Gastrocnemius medialis (tissue), 4 donors: ENCODE measurements at regions not wholly inside any gene's neighbourhood (a gene's known extent, or its start where the extent isn't known, plus 50 kb on each side); places are given as distances from the start of the nearest gene placed in this dataset.

ENCODE experiments used
- POLR2A ChIP-seq, 2 donors: fragments of 450-650 bp; IDR thresholded peaks; one replicate each; pipeline ENCODE4 v1.6.1; 2017; ENCODE audit warnings: antibody characterized with exemption in 2 of 2, mild to moderate bottlenecking in 2 of 2, moderate library complexity in 2 of 2
- TF ChIP-seq, protein P1 (sequence below), 5 experiments: fragments of 450-650 bp in 3 of 5; fragments of 200-600 bp in 2 of 5; sonication (generic) in 2 of 5; IDR thresholded peaks in 4 of 5; conservative IDR thresholded peaks in 1 of 5; 1 replicate in 4 of 5; 2 replicates in 1 of 5; pipeline ENCODE4 v1.5.1; 2016 to 2019; ENCODE audit warnings: antibody characterized with exemption in 5 of 5, mild to moderate bottlenecking in 3 of 5, moderate library complexity in 3 of 5

DNA sequence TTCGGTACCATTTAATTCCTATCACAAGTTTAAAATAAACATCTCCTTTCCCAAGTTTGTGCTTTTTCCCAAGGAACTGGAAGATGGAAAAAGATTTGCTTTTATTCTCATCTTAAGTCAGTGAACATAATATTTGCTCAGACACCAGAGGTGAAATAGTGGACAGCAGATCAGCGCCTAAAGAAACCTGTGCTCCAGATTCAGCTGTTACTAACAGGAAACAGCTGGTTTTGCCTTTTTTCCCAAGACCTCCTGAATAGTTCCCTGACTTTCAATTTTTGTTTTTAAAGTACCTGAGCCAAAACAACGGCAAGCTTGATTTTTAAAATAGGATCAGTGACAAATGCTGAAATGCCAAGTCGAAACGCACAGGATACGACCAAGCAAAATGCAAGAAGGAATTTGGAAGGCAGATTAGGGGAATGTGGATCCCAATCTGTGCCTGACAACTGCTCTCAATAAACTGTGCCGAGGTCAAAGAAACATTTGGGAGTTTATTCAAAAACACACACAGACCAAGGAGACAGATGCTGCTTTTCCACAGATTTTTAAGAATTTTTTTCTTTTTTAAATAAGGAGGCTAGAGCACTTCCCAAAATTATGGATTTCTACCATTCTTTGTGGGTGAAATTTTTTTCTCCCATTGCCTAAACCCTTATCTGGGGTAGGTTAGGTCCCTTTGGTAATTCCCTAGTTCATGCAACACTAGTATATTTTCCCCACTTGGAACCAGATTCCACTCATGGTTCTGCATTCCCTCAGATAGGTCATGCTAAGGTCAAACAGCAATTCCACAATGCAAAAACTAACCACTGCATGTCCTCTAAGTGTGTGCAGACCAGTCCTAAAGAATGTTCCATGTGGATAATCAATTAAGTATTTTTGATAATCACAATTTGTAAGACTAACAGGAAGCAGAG lies 121.5 kb upstream of the PDE1A start:
- TF ChIP-seq POLR2A (IDR thresholded peaks at IDR 0.05): no peak
- TF ChIP-seq, protein P1, sequence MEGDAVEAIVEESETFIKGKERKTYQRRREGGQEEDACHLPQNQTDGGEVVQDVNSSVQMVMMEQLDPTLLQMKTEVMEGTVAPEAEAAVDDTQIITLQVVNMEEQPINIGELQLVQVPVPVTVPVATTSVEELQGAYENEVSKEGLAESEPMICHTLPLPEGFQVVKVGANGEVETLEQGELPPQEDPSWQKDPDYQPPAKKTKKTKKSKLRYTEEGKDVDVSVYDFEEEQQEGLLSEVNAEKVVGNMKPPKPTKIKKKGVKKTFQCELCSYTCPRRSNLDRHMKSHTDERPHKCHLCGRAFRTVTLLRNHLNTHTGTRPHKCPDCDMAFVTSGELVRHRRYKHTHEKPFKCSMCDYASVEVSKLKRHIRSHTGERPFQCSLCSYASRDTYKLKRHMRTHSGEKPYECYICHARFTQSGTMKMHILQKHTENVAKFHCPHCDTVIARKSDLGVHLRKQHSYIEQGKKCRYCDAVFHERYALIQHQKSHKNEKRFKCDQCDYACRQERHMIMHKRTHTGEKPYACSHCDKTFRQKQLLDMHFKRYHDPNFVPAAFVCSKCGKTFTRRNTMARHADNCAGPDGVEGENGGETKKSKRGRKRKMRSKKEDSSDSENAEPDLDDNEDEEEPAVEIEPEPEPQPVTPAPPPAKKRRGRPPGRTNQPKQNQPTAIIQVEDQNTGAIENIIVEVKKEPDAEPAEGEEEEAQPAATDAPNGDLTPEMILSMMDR (IDR thresholded peaks at IDR 0.05 in 4 of 5, conservative IDR thresholded peaks at IDR 0.05 in 1 of 5): no peak
